GM12878 (cell line): ENCODE measurements at regions not wholly inside any gene's neighbourhood (a gene's known extent, or its start where the extent isn't known, plus 50 kb on each side); places are given as distances from the start of the nearest gene placed in this dataset.

Source experiments
- ATAC-seq: fragments of 200-7000 bp; cut with Tn5 transposase; 3 replicates; pipeline ENCODE4 v1.9.1; 2020; ENCODE audit warnings: mild to moderate bottlenecking, moderate library complexity
- BruUV-seq: library from RNA; stranded (reverse); fragments of 400-500 nt; replicated peaks from 2 replicates; lab custom pipeline; 2021; lab: Mats Ljungman, UMichigan
- CTCF ChIA-PET: fragments of 300-600 bp; sonication (Branson Sonifier 250); formaldehyde crosslinking; extraction: SDS; loops from one replicate; lab custom pipeline; 2021; ENCODE audit warnings: inconsistent platforms; lab: Yijun Ruan, JAX
- POLR2A ChIA-PET: fragments of 350-600 bp; formaldehyde crosslinking; extraction: SDS; loops from one replicate; lab custom pipeline; 2021; ENCODE audit warnings: inconsistent platforms; lab: Charles Lee
- RAD21 ChIA-PET: fragments of 300-600 bp; sonication (Branson Sonifier 250); formaldehyde crosslinking; loops from one replicate; lab custom pipeline; 2023; ENCODE audit warnings: antibody characterized with exemption; ENCODE audit not compliant: unreplicated experiment; lab: Charles Lee
- SMC1A ChIA-PET: fragments of 300-600 bp; sonication (Branson Sonifier 250); formaldehyde crosslinking; loops from one replicate; lab custom pipeline; 2023; ENCODE audit not compliant: unreplicated experiment, uncharacterized antibody; lab: Charles Lee
- DNase-seq: peaks from one replicate; pipeline ENCODE4 v3.0.0-alpha.2; 2011; ENCODE audit warnings: low read depth, low spot score
- FAIRE-seq: peaks from 3 replicates; lab custom pipeline; 2011; peaks lifted over from hg19 to GRCh38; lab: Jason Lieb, UNC
- H2AFZ ChIP-seq: 2 replicates; pipeline ENCODE4 v1.6.0; 2011; ENCODE audit warnings: low read depth, low read length, control low read depth; ENCODE audit not compliant: control insufficient read depth
- H3K27ac ChIP-seq: 2 replicates; pipeline ENCODE4 v1.5.1; 2011; ENCODE audit warnings: control low read depth; ENCODE audit not compliant: control insufficient read depth, insufficient read depth
- H3K27me3 ChIP-seq, 2 experiments: replicated peaks in 1 of 2; 2 replicates each; pipeline versions ENCODE4 v1.6.0 to v1.6.1; 2011; ENCODE audit warnings: low read length in 1 of 2; ENCODE audit not compliant: control insufficient read depth in 2 of 2, insufficient read depth in 2 of 2
- H3K36me3 ChIP-seq, 2 experiments: 2 replicates each; pipeline ENCODE4 v1.5.1; 2011; ENCODE audit warnings: low read length in 1 of 2; ENCODE audit not compliant: control insufficient read depth in 2 of 2, insufficient read depth in 2 of 2
- H3K4me1 ChIP-seq: 2 replicates; pipeline ENCODE4 v1.6.1; 2011; ENCODE audit warnings: mild to moderate bottlenecking, low read length, moderate library complexity, mixed read lengths; ENCODE audit not compliant: control insufficient read depth, insufficient read depth
- H3K4me2 ChIP-seq: 2 replicates; pipeline ENCODE4 v1.6.0; 2011; ENCODE audit warnings: control low read depth; ENCODE audit not compliant: control insufficient read depth, insufficient read depth
- H3K4me3 ChIP-seq: fragments of 200-600 bp; sonication (generic); 2 replicates; pipeline ENCODE4 v1.5.1; 2016
- H3K79me2 ChIP-seq: 2 replicates; pipeline ENCODE4 v1.6.0; 2011; ENCODE audit warnings: low read length; ENCODE audit not compliant: control insufficient read depth, insufficient read depth
- H3K9ac ChIP-seq: 2 replicates; pipeline ENCODE4 v1.8.0; 2011; ENCODE audit warnings: low read length, control low read depth, mixed read lengths; ENCODE audit not compliant: control insufficient read depth, insufficient read depth
- H3K9me3 ChIP-seq: replicated peaks from 3 replicates; pipeline ENCODE4 v1.5.1; 2011; ENCODE audit warnings: mild to moderate bottlenecking, low read length; ENCODE audit not compliant: control insufficient read depth, insufficient read depth
- H4K20me1 ChIP-seq: 2 replicates; pipeline ENCODE4 v1.6.0; 2011; ENCODE audit not compliant: control insufficient read depth, insufficient read depth
- ATF7 ChIP-seq: fragments of 450-650 bp; IDR thresholded peaks from 2 replicates; pipeline ENCODE4 v1.6.1; 2016; ENCODE audit warnings: low read depth, mild to moderate bottlenecking
- CHD4 ChIP-seq: fragments of 200-600 bp; sonication (generic); IDR thresholded peaks from 2 replicates; pipeline ENCODE4 v1.6.1; 2016; ENCODE audit warnings: mild to moderate bottlenecking
- ESRRA ChIP-seq: IDR thresholded peaks from 2 replicates; pipeline ENCODE4 v1.6.1; 2012; ENCODE audit warnings: mild to moderate bottlenecking, low read length, improper control_type of control experiment
- HDGF ChIP-seq: fragments of 450-650 bp; IDR thresholded peaks from 2 replicates; pipeline ENCODE4 v1.6.1; 2016; ENCODE audit warnings: antibody characterized with exemption
- STAT3 ChIP-seq: IDR thresholded peaks from 2 replicates; pipeline ENCODE4 v1.6.1; 2011; ENCODE audit warnings: low read depth, low read length, improper control_type of control experiment
- TCF7 ChIP-seq: IDR thresholded peaks from 2 replicates; pipeline ENCODE4 v1.6.1; 2014; ENCODE audit warnings: antibody characterized with exemption, borderline replicate concordance
- ZNF207 ChIP-seq: fragments of 450-650 bp; IDR thresholded peaks from 2 replicates; pipeline ENCODE4 v1.6.1; 2014; ENCODE audit warnings: antibody characterized with exemption, mild to moderate bottlenecking, borderline replicate concordance
- WGBS: methylation state at CpG from one replicate; pipeline ENCODE4 v1.1.6; 2016; ENCODE audit warnings: low lambda C conversion rate; ENCODE audit not compliant: insufficient replicate concordance, insufficient coverage; ENCODE audit errors: missing lambda C conversion rate; 5-methylcytosine and 5-hydroxymethylcytosine counted together
- in situ Hi-C: fragments of 300-500 bp; cut with MboI; formaldehyde crosslinking; loops from 9 replicates; pipeline ENCODE4 v1.14.3; 2018; ENCODE audit warnings: mixed read lengths
- intact Hi-C: fragments of 100-400 bp; cut with micrococcal nuclease; formaldehyde crosslinking; loops from one replicate; pipeline ENCODE4 v1.14.2; 2022; ENCODE audit not compliant: unreplicated experiment
- TF ChIP-seq, protein P1 (sequence below): fragments of 450-650 bp; IDR thresholded peaks from 2 replicates; pipeline ENCODE4 v1.6.1; 2016; ENCODE audit warnings: mild to moderate bottlenecking
- TF ChIP-seq, protein P2 (sequence below): fragments of 150-350 bp; IDR thresholded peaks from 2 replicates; pipeline ENCODE4 v1.6.1; 2016; ENCODE audit warnings: low read depth, low read length
- TF ChIP-seq, protein P3 (sequence below): fragments of 450-650 bp; IDR thresholded peaks from 2 replicates; pipeline ENCODE4 v1.6.1; 2017; ENCODE audit warnings: low read depth, mild to moderate bottlenecking, moderate library complexity

- no peaks in the 10 kb centered on the region for H3K9me3 ChIP-seq
- 67% methylated on average over 5 of the region's 5 CpGs for WGBS
- FAIRE-seq (no peak), DNase-seq (no peak), ATAC-seq (no peak)
- intact Hi-C loops: no loop called here
- H3K9ac ChIP-seq: no peak overlapping the region
- H3K27me3 ChIP-seq: no peaks in the 10 kb centered on the region
- in situ Hi-C loops: no loop called here
- no peaks in the 10 kb centered on the region for H3K36me3 ChIP-seq
- no peaks in the 10 kb centered on the region for H3K4me1 ChIP-seq
- POLR2A ChIA-PET: no interaction called here
- H3K4me3 ChIP-seq: no peak overlapping the region
- CTCF ChIA-PET: interaction anchor here (0.7 kb wide), 1 partner anchor 13 kb away, joined by 3 read pairs; no protein-coding TSS in a partner anchor
- SMC1A ChIA-PET: interaction anchor here (0.7 kb wide), 1 partner anchor 46 kb away, joined by 4 read pairs; no protein-coding TSS in a partner anchor
- H2AFZ ChIP-seq: no peak overlapping the region
- no TSS peak for BruUV-seq
- no peaks in the 10 kb centered on the region for H4K20me1 ChIP-seq
- no peak for TF ChIP-seq TCF7
- no peaks in the 10 kb centered on the region for H3K79me2 ChIP-seq
- RAD21 ChIA-PET: interaction anchor here (1.0 kb wide), 1 partner anchor 12 kb away, joined by 3 read pairs; no protein-coding TSS in a partner anchor
- H3K4me2 ChIP-seq: no peak overlapping the region
- H3K27ac ChIP-seq: no peak overlapping the region
These were observed 79.4 kb upstream of the PPP2R5A start for GRCh38 chr1:212205843-212206242.

- no peak overlapping the region for H2AFZ ChIP-seq
- no peak overlapping the region for H3K4me2 ChIP-seq
- ChIA-PET SMC1A (no interaction called here), POLR2A (interaction anchor here (0.7 kb wide), 1 partner anchor 108 kb away, joined by 5 read pairs; no protein-coding TSS in a partner anchor), RAD21 (no interaction called here)
- intact Hi-C loops: no loop called here
- no peaks in the 10 kb centered on the region for H3K27me3 ChIP-seq
- DNase-seq (no peak), ATAC-seq (no peak)
- H3K27ac ChIP-seq: no peak overlapping the region
- no peak overlapping the region for H3K4me3 ChIP-seq
- TF ChIP-seq STAT3 (no peak), HDGF (no peak), ATF7 (no peak), CHD4 (no peak), ZNF207 (no peak), ESRRA (no peak)
- TF ChIP-seq, protein P1, sequence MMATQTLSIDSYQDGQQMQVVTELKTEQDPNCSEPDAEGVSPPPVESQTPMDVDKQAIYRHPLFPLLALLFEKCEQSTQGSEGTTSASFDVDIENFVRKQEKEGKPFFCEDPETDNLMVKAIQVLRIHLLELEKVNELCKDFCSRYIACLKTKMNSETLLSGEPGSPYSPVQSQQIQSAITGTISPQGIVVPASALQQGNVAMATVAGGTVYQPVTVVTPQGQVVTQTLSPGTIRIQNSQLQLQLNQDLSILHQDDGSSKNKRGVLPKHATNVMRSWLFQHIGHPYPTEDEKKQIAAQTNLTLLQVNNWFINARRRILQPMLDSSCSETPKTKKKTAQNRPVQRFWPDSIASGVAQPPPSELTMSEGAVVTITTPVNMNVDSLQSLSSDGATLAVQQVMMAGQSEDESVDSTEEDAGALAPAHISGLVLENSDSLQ: no peak
- TF ChIP-seq, protein P2, sequence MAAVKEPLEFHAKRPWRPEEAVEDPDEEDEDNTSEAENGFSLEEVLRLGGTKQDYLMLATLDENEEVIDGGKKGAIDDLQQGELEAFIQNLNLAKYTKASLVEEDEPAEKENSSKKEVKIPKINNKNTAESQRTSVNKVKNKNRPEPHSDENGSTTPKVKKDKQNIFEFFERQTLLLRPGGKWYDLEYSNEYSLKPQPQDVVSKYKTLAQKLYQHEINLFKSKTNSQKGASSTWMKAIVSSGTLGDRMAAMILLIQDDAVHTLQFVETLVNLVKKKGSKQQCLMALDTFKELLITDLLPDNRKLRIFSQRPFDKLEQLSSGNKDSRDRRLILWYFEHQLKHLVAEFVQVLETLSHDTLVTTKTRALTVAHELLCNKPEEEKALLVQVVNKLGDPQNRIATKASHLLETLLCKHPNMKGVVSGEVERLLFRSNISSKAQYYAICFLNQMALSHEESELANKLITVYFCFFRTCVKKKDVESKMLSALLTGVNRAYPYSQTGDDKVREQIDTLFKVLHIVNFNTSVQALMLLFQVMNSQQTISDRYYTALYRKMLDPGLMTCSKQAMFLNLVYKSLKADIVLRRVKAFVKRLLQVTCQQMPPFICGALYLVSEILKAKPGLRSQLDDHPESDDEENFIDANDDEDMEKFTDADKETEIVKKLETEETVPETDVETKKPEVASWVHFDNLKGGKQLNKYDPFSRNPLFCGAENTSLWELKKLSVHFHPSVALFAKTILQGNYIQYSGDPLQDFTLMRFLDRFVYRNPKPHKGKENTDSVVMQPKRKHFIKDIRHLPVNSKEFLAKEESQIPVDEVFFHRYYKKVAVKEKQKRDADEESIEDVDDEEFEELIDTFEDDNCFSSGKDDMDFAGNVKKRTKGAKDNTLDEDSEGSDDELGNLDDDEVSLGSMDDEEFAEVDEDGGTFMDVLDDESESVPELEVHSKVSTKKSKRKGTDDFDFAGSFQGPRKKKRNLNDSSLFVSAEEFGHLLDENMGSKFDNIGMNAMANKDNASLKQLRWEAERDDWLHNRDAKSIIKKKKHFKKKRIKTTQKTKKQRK: no peak
- TF ChIP-seq, protein P3, sequence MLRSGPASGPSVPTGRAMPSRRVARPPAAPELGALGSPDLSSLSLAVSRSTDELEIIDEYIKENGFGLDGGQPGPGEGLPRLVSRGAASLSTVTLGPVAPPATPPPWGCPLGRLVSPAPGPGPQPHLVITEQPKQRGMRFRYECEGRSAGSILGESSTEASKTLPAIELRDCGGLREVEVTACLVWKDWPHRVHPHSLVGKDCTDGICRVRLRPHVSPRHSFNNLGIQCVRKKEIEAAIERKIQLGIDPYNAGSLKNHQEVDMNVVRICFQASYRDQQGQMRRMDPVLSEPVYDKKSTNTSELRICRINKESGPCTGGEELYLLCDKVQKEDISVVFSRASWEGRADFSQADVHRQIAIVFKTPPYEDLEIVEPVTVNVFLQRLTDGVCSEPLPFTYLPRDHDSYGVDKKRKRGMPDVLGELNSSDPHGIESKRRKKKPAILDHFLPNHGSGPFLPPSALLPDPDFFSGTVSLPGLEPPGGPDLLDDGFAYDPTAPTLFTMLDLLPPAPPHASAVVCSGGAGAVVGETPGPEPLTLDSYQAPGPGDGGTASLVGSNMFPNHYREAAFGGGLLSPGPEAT: no peak
- TF ChIP-seq, all 136 proteins: peak for 0
- no peaks in the 10 kb centered on the region for H3K36me3 ChIP-seq
- no peak overlapping the region for H3K9ac ChIP-seq
- H4K20me1 ChIP-seq: no peaks in the 10 kb centered on the region
- 42% methylated on average over 6 of the region's 6 CpGs for WGBS
- no TSS peak for BruUV-seq
- no peaks in the 10 kb centered on the region for H3K79me2 ChIP-seq
- no peaks in the 10 kb centered on the region for H3K4me1 ChIP-seq
- in situ Hi-C loops: no loop called here
- FAIRE-seq: no peak
- CTCF ChIA-PET: no interaction called here
- no peaks in the 10 kb centered on the region for H3K9me3 ChIP-seq
These were observed 78.1 kb upstream of the PPP2R5A start for GRCh38 chr1:212207118-212207517.
